Endothelial cell of umbilical vein (primary cell): ENCODE measurements at regions not wholly inside any gene's neighbourhood (a gene's known extent, or its start where the extent isn't known, plus 50 kb on each side); places are given as distances from the start of the nearest gene placed in this dataset.

Experiments
- EZH2 ChIP-seq: IDR thresholded peaks from 2 replicates; pipeline ENCODE4 v1.6.1; 2012; ENCODE audit warnings: borderline replicate concordance, low read depth, mild to moderate bottlenecking, moderate library complexity, low read length, inconsistent platforms; ENCODE audit not compliant: severe bottlenecking
- FOS ChIP-seq: IDR thresholded peaks from 2 replicates; pipeline ENCODE4 v1.6.1; 2011; ENCODE audit warnings: mild to moderate bottlenecking, low read length, moderate library complexity, borderline replicate concordance; ENCODE audit not compliant: insufficient read depth
- GATA2 ChIP-seq: IDR thresholded peaks from 2 replicates; pipeline ENCODE4 v1.7.0; 2011; ENCODE audit warnings: low read depth, mild to moderate bottlenecking, moderate library complexity, mixed read lengths, low read length; ENCODE audit not compliant: insufficient read length, insufficient read depth
- JUN ChIP-seq: IDR thresholded peaks from 2 replicates; pipeline ENCODE4 v1.6.1; 2011; ENCODE audit warnings: borderline replicate concordance, low read depth; ENCODE audit not compliant: insufficient read length, insufficient read depth
- MYC ChIP-seq: IDR thresholded peaks from one replicate; pipeline ENCODE4 v1.6.1; 2011; ENCODE audit warnings: mild to moderate bottlenecking, low read depth, low read length
- POLR2A ChIP-seq: IDR thresholded peaks from 2 replicates; pipeline ENCODE4 v1.6.1; 2012; ENCODE audit warnings: low read depth, mild to moderate bottlenecking, control low read depth, low read length
- POLR2AphosphoS5 ChIP-seq: IDR thresholded peaks from 2 replicates; pipeline ENCODE4 v1.6.1; 2012; ENCODE audit warnings: low read depth, mild to moderate bottlenecking, control low read depth, low read length, moderate library complexity; ENCODE audit not compliant: insufficient read depth
- TF ChIP-seq, protein P1 (sequence below), 2 donors: IDR thresholded peaks; 1 replicate in 1 of 2; 2 replicates in 1 of 2; pipeline ENCODE4 v1.5.1; 2011; ENCODE audit warnings: low read length in 2 of 2, mild to moderate bottlenecking in 2 of 2, moderate library complexity in 2 of 2, control low read depth in 1 of 2, inconsistent platforms in 1 of 2, low read depth in 1 of 2; ENCODE audit not compliant: insufficient read depth in 1 of 2; ENCODE audit errors: extremely low read depth in 1 of 2
- TF ChIP-seq, protein P2 (sequence below): IDR thresholded peaks from 2 replicates; pipeline ENCODE4 v1.6.1; 2011; ENCODE audit not compliant: insufficient read depth, insufficient read length

DNA sequence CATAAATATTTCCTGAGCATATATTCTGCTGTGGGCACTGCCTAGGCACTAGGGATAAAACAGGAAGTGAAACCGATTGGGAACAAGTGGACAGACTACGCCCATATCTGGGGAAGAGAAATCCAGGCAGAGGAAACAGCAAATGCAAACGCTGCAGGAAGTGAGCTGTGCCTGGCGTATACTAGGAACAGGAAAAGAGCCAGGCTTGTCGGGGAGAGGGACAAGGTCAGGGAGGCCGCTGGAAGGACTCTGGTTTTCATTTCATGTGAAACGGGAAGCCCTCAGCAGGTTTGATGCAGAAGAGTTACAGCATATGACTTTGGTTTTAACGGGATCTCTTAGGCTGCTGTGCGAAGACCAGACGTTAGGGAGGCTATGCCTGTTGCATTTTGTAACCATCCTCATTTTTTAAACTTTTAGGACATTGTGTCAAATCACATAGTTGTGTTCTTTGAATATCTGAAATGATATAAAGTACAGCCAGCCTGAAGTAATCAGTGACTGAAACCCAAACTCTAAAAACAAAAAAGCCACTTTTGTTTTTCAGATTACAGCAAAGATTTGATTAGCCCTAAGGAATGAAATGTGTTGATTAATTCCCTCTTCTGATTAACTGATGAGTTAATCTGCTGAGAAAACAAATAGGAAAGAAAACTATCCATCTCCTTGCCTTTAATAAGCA is 110.2 kb upstream of the PIEZO2 start:
- TF ChIP-seq, protein P1, sequence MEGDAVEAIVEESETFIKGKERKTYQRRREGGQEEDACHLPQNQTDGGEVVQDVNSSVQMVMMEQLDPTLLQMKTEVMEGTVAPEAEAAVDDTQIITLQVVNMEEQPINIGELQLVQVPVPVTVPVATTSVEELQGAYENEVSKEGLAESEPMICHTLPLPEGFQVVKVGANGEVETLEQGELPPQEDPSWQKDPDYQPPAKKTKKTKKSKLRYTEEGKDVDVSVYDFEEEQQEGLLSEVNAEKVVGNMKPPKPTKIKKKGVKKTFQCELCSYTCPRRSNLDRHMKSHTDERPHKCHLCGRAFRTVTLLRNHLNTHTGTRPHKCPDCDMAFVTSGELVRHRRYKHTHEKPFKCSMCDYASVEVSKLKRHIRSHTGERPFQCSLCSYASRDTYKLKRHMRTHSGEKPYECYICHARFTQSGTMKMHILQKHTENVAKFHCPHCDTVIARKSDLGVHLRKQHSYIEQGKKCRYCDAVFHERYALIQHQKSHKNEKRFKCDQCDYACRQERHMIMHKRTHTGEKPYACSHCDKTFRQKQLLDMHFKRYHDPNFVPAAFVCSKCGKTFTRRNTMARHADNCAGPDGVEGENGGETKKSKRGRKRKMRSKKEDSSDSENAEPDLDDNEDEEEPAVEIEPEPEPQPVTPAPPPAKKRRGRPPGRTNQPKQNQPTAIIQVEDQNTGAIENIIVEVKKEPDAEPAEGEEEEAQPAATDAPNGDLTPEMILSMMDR (IDR thresholded peaks at IDR 0.05; ENCODE audit: extremely low read depth in 1 of 2, insufficient read depth in 1 of 2, low read depth in 1 of 2, low read length in 2 of 2), result no peak
- TF ChIP-seq, protein P2, sequence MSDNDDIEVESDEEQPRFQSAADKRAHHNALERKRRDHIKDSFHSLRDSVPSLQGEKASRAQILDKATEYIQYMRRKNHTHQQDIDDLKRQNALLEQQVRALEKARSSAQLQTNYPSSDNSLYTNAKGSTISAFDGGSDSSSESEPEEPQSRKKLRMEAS, result no peak
- TF ChIP-seq POLR2AphosphoS5, result no peak
- TF ChIP-seq EZH2, result no peak
- TF ChIP-seq POLR2A, result no peak
- TF ChIP-seq GATA2, result no peak
- TF ChIP-seq JUN, result no peak
- no peak for TF ChIP-seq MYC
- no peak for TF ChIP-seq FOS
